Spleen (tissue), 11 donors: ENCODE measurements at regions not wholly inside any gene's neighbourhood (a gene's known extent, or its start where the extent isn't known, plus 50 kb on each side); places are given as distances from the start of the nearest gene placed in this dataset.

ENCODE experiments used
- DNase-seq: peaks from one replicate; pipeline ENCODE4 v3.0.0-alpha.2; 2020
- H3K27ac ChIP-seq, 8 donors: fragments of 200-600 bp; sonication (generic) in 7 of 8; 1 replicate in 4 of 8; 2 replicates in 4 of 8; pipeline versions ENCODE4 v1.5.0 to v1.8.0; 2016 to 2021; ENCODE audit warnings: inconsistent platforms in 4 of 8, mild to moderate bottlenecking in 4 of 8, moderate library complexity in 1 of 8
- H3K27me3 ChIP-seq, 7 donors: fragments of 200-600 bp; sonication (generic) in 6 of 7; replicated peaks in 1 of 7; 1 replicate in 4 of 7; 2 replicates in 3 of 7; pipeline versions ENCODE4 v1.5.0 to v1.8.0; 2016 to 2021; ENCODE audit warnings: inconsistent platforms in 3 of 7, mild to moderate bottlenecking in 1 of 7
- H3K36me3 ChIP-seq, 6 donors: fragments of 200-600 bp; sonication (generic) in 5 of 6; 1 replicate in 4 of 6; 2 replicates in 2 of 6; pipeline versions ENCODE4 v1.5.0 to v1.8.0; 2016 to 2021; ENCODE audit warnings: inconsistent platforms in 2 of 6
- H3K4me1 ChIP-seq, 6 donors: fragments of 200-600 bp; sonication (generic) in 5 of 6; 1 replicate in 3 of 6; 2 replicates in 3 of 6; pipeline versions ENCODE4 v1.5.0 to v1.8.0; 2016 to 2021; ENCODE audit warnings: inconsistent platforms in 3 of 6
- H3K4me3 ChIP-seq, 8 donors: fragments of 200-600 bp; sonication (generic) in 7 of 8; 1 replicate in 4 of 8; 2 replicates in 4 of 8; pipeline versions ENCODE4 v1.5.0 to v1.8.0; 2016 to 2021; ENCODE audit warnings: inconsistent platforms in 4 of 8, mild to moderate bottlenecking in 4 of 8, moderate library complexity in 2 of 8
- H3K9me3 ChIP-seq, 8 donors: fragments of 200-600 bp; sonication (generic) in 7 of 8; 1 replicate in 4 of 8; 2 replicates in 4 of 8; pipeline versions ENCODE4 v1.5.0 to v1.8.0; 2016 to 2021; ENCODE audit warnings: inconsistent platforms in 4 of 8
- POLR2A ChIP-seq, 3 donors: fragments of 450-650 bp; IDR thresholded peaks; one replicate each; pipeline ENCODE4 v1.5.1; 2017; ENCODE audit warnings: antibody characterized with exemption in 3 of 3, mild to moderate bottlenecking in 1 of 3
- POLR2AphosphoS5 ChIP-seq, 3 donors: sonication (generic); formaldehyde crosslinking; IDR thresholded peaks; one replicate each; pipeline ENCODE4 v1.5.1; 2017; ENCODE audit warnings: antibody characterized with exemption in 3 of 3
- WGBS, 5 donors: extraction: QIAGEN DNeasy Blood & Tissue Kit in 3 of 5; methylation state at CpG; one replicate each; pipeline versions ENCODE4 v1.1.5 to v1.1.7; 2013 to 2018; 5-methylcytosine and 5-hydroxymethylcytosine counted together
- intact Hi-C: fragments of 100-400 bp; cut with DNase I; formaldehyde crosslinking; loops from one replicate; pipeline ENCODE4 v1.15.0; 2023; ENCODE audit warnings: low total_unique reads
- TF ChIP-seq, protein P1 (sequence below), 11 experiments: fragments of 200-600 bp in 7 of 11; fragments of 450-650 bp in 4 of 11; sonication (generic) in 4 of 11; IDR thresholded peaks in 8 of 11; conservative IDR thresholded peaks in 3 of 11; 1 replicate in 7 of 11; 2 replicates in 4 of 11; pipeline versions ENCODE4 v1.4.0 to v1.8.0; 2016 to 2021; ENCODE audit warnings: antibody characterized with exemption in 11 of 11, inconsistent platforms in 4 of 11, mild to moderate bottlenecking in 1 of 11
- donor health status: healthy with polysubstance abuse.
- donor health status: DM: no; HTN: no; CAD: no; lungs with moderate emphysema.
- donor health status: DM: no; HTN: no; CAD: no.
- donor health status: Bipolar disorder and iron deficiency.
- donor health status: healthy.
- donor health status: DM: no; HTN: no; CAD: no.
- donor health status: DM: yes; HTN: yes; CAD: no.

GRCh38 chr2:133972786-133973185 is 281.1 kb upstream of the MGAT5 start:
- DNase-seq = no peak
- Histone ChIP-seq H3K36me3 (no peaks in the 10 kb centered on the region), H3K9me3 (no peaks in the 10 kb centered on the region), H3K27me3 (peaks cover 0 to 8% (median 0%) of the 10 kb centered on the region in 7 donors), H3K27ac (no peak overlapping the region), H3K4me3 (no peak overlapping the region), H3K4me1 (peaks cover 0 to 12% (median 5%) of the 10 kb centered on the region in 6 donors)
- no peak for TF ChIP-seq POLR2AphosphoS5 (IDR thresholded peaks at IDR 0.05)
- no peak for TF ChIP-seq POLR2A (IDR thresholded peaks at IDR 0.05)
- TF ChIP-seq, protein P1, sequence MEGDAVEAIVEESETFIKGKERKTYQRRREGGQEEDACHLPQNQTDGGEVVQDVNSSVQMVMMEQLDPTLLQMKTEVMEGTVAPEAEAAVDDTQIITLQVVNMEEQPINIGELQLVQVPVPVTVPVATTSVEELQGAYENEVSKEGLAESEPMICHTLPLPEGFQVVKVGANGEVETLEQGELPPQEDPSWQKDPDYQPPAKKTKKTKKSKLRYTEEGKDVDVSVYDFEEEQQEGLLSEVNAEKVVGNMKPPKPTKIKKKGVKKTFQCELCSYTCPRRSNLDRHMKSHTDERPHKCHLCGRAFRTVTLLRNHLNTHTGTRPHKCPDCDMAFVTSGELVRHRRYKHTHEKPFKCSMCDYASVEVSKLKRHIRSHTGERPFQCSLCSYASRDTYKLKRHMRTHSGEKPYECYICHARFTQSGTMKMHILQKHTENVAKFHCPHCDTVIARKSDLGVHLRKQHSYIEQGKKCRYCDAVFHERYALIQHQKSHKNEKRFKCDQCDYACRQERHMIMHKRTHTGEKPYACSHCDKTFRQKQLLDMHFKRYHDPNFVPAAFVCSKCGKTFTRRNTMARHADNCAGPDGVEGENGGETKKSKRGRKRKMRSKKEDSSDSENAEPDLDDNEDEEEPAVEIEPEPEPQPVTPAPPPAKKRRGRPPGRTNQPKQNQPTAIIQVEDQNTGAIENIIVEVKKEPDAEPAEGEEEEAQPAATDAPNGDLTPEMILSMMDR (IDR thresholded peaks at IDR 0.05 in 8 of 11, conservative IDR thresholded peaks at IDR 0.05 in 3 of 11) = no peak
- 74 to 87% (median 86%) methylated on average over 8 of the region's 8 CpGs for WGBS, 5 donors
- intact Hi-C loops = no loop called here

DNA sequence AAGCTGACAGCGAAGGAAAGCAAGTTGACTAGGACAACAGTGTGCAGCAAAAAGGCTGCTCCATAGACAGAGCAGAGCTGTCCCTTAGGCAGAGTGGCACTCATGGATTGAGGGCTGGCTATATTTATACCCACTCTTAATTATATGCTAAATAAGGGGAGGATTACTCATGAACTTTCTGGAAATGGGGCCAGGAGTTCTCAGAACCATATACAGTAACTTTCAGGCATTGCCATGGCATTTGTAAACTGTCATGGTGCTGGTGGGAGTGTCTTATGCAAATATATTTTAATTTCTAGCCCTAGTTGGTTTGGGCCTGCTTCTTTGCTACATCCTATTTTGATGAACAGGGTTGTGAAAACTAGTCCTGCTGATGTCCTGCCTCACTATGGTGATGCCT is 279.5 kb upstream of the MGAT5 start:
- Histone ChIP-seq H3K27me3 (peaks cover 0 to 8% (median 0%) of the 10 kb centered on the region in 7 donors), H3K27ac (no peak overlapping the region), H3K36me3 (no peaks in the 10 kb centered on the region), H3K4me1 (peaks cover 0 to 4% (median 0%) of the 10 kb centered on the region in 6 donors), H3K4me3 (no peak overlapping the region), H3K9me3 (no peaks in the 10 kb centered on the region)
- DNase-seq = no peak
- intact Hi-C loops = no loop called here
- 88 to 100% (median 92%) methylated on average over 1 of the region's 1 CpG for WGBS, 5 donors
- TF ChIP-seq, protein P1 (IDR thresholded peaks at IDR 0.05 in 8 of 11, conservative IDR thresholded peaks at IDR 0.05 in 3 of 11) = no peak
- TF ChIP-seq POLR2AphosphoS5 (IDR thresholded peaks at IDR 0.05) (no peak), POLR2A (IDR thresholded peaks at IDR 0.05) (no peak)

GRCh38 chr2:133975135-133975534 is 278.7 kb upstream of the MGAT5 start:
- no peak overlapping the region for H3K27ac ChIP-seq
- H3K9me3 ChIP-seq = no peaks in the 10 kb centered on the region
- no peak for DNase-seq
- no peak for TF ChIP-seq POLR2AphosphoS5 (IDR thresholded peaks at IDR 0.05)
- TF ChIP-seq, protein P1 (IDR thresholded peaks at IDR 0.05 in 8 of 11, conservative IDR thresholded peaks at IDR 0.05 in 3 of 11) = no peak
- TF ChIP-seq POLR2A (IDR thresholded peaks at IDR 0.05) = no peak
- 0 to 55% (median 27%) methylated on average over 1 of the region's 1 CpG for WGBS, 5 donors
- peaks cover 0 to 8% (median 0%) of the 10 kb centered on the region in 7 donors for H3K27me3 ChIP-seq
- no peaks in the 10 kb centered on the region for H3K36me3 ChIP-seq
- intact Hi-C loops = no loop called here
- no peak overlapping the region for H3K4me3 ChIP-seq
- H3K4me1 ChIP-seq = peaks cover 0 to 4% (median 0%) of the 10 kb centered on the region in 6 donors

- Histone ChIP-seq H3K4me3 (no peak overlapping the region), H3K4me1 (peaks cover 0 to 4% (median 0%) of the 10 kb centered on the region in 6 donors), H3K36me3 (no peaks in the 10 kb centered on the region), H3K27me3 (peaks cover 0 to 8% (median 0%) of the 10 kb centered on the region in 7 donors), H3K27ac (no peak overlapping the region), H3K9me3 (no peaks in the 10 kb centered on the region)
- no peak for TF ChIP-seq POLR2AphosphoS5 (IDR thresholded peaks at IDR 0.05)
- TF ChIP-seq POLR2A (IDR thresholded peaks at IDR 0.05) = no peak
- TF ChIP-seq, protein P1 (IDR thresholded peaks at IDR 0.05 in 8 of 11, conservative IDR thresholded peaks at IDR 0.05 in 3 of 11) = no peak
- 42 to 51% (median 44%) methylated on average over 2 of the region's 2 CpGs for WGBS, 5 donors
- no peak for DNase-seq
- intact Hi-C loops = no loop called here
Observed at GRCh38 chr2:133975676-133976428, 278.0 kb upstream of the MGAT5 start.
